ENCODE measurements at regions not wholly inside any gene's neighbourhood (a gene's known extent, or its start where the extent isn't known, plus 50 kb on each side); places are given as distances from the start of the nearest gene placed in this dataset.

GRCh38 chr1:94326329-94326728 is 88.9 kb upstream of the ARHGAP29 start:
- no peak overlapping the region for H3K4me3 ChIP-seq (replicated peaks in 1 of 2; ENCODE audit: low read depth in 2 of 2, low read length in 2 of 2)
- no peak for TF ChIP-seq CTCF (IDR thresholded peaks at IDR 0.05; ENCODE audit: low read depth, low read length)
- no peak for DNase-seq (ENCODE audit: low read depth in 2 of 2)

DNA sequence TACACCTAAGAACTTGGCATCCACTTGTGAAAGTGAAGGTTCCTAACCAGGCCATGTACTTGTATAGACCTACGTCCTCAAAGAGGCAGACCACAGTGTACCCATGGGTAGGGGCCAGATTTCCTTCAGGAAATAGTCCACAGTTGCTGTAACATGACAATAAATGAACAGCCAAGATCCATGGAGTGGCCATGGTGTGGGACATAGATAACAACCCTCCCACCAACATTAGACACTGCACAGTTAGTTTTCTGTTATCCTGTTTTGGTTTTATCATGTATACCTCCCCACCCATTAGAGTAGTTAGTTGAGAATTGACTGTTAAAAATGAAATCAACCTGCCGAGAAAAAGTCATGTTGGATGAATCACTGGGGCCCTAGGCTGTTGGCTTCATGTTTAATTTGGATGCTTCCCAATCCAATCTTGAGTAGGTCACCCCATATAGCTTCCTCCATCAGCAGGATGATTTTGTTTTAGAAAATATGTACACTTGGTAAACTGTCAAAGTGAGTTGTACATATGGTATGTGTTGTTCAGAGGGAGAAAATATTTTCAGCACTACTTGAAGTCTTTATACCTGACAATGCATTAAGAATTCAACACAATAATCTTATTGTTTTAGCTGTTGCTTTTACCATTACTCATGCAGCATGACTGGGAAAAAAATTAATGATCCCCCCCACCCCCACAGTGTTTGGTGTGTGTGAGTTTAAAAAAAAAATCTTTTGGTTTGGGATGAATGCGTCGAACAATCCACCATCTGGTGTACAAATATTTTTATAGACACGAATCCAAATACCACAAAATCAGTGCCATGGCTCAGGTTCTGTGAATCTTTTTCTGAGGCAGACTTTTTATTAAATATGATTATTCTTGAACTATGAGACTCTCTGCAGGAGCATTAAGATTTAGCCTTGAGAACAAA is 88.3 kb upstream of the ARHGAP29 start:
- TF ChIP-seq CTCF (IDR thresholded peaks at IDR 0.05; ENCODE audit: low read depth, low read length) = no peak
- H3K4me3 ChIP-seq (replicated peaks in 1 of 2; ENCODE audit: low read depth in 2 of 2, low read length in 2 of 2) = no peak overlapping the region
- peak; percentile 97 to 99 for DNase-seq (ENCODE audit: low read depth in 2 of 2)

GRCh38 chr1:94324178-94324544 is 86.8 kb upstream of the ARHGAP29 start:
- DNase-seq (ENCODE audit: low read depth in 2 of 2) = peak in 1 of 2 donors; percentile 72
- TF ChIP-seq CTCF (IDR thresholded peaks at IDR 0.05; ENCODE audit: low read depth, low read length) = no peak
- H3K4me3 ChIP-seq (replicated peaks in 1 of 2; ENCODE audit: low read depth in 2 of 2, low read length in 2 of 2) = no peak overlapping the region

- no peak for TF ChIP-seq CTCF (IDR thresholded peaks at IDR 0.05; ENCODE audit: low read depth, low read length)
- DNase-seq (ENCODE audit: low read depth in 2 of 2) = no peak
- no peak overlapping the region for H3K4me3 ChIP-seq (replicated peaks in 1 of 2; ENCODE audit: low read depth in 2 of 2, low read length in 2 of 2)
Measured at GRCh38 chr1:94323311-94324177, 86.2 kb upstream of the ARHGAP29 start.

DNA sequence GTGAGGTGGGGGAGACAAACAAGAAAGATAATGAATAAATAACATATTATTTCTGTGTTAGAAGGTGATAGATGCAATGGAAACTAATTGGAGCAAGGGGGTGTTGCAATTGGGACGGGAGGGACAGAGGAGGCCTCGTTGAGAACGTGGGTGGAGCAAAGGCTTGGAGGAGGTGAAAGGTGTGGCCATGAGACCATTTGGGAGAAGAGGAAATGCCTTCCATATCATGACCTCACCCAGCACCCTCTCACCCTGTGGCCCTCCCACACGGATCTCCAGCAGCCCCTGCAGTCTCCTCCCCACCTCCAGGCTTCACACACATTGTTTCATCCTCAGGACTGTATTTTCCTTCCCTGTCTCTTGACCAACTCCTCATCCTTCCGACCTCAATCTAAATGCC is 85.3 kb upstream of the ARHGAP29 start:
- peak; percentile 76 to 91 for DNase-seq (ENCODE audit: low read depth in 2 of 2)
- TF ChIP-seq CTCF (IDR thresholded peaks at IDR 0.05; ENCODE audit: low read depth, low read length) = no peak
- no peak overlapping the region for H3K4me3 ChIP-seq (replicated peaks in 1 of 2; ENCODE audit: low read depth in 2 of 2, low read length in 2 of 2)

DNA sequence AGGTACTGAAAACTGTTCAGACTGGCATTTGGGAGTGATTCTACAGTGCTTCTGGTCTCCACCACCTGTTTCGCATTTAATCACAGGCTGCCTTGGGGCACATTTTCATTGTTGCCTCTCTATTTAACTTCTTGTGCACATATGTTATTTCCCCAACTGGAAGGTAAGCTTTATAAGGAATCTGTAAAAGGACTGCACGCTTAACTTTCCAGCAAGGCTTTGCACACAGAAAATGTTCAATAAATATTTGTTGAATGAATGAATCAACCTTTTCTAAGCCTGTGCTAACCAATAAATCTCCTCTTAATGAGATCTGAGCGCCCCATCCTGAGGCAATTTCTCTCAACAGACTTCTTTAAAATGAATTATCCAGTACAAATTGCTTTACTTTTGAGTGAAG is 84.3 kb upstream of the ARHGAP29 start:
- no peak overlapping the region for H3K4me3 ChIP-seq (replicated peaks in 1 of 2; ENCODE audit: low read depth in 2 of 2, low read length in 2 of 2)

More for the DNA sequence above, 84.3 kb upstream of the ARHGAP29 start:
- no peak for DNase-seq (ENCODE audit: low read depth in 2 of 2)
- TF ChIP-seq CTCF (IDR thresholded peaks at IDR 0.05; ENCODE audit: low read depth, low read length) = no peak
